WTC11 (cell line): ENCODE measurements at regions not wholly inside any gene's neighbourhood (a gene's known extent, or its start where the extent isn't known, plus 50 kb on each side); places are given as distances from the start of the nearest gene placed in this dataset.

Experiments
- ATAC-seq: fragments of 200-7000 bp; cut with Tn5 transposase; 2 replicates; pipeline ENCODE4 v1.10.0; 2021; ENCODE audit warnings: mild to moderate bottlenecking, moderate library complexity
- CTCF ChIA-PET: fragments of 300-600 bp; sonication (Branson Sonifier 250); formaldehyde crosslinking; loops from one replicate; lab custom pipeline; 2021; ENCODE audit warnings: antibody characterized with exemption; lab: Charles Lee
- POLR2A ChIA-PET: fragments of 350-600 bp; sonication (Branson Sonifier 250); formaldehyde crosslinking; loops from one replicate; lab custom pipeline; 2021; ENCODE audit warnings: antibody characterized with exemption; lab: Charles Lee
- DNase-seq: peaks from one replicate; pipeline ENCODE4 v3.0.0; 2021; ENCODE audit warnings: low spot score
- H3K27ac Mint-ChIP-seq: 2 replicates; pipeline ENCODE4 v1.8.0; 2021; ENCODE audit warnings: mixed read lengths
- H3K27me3 Mint-ChIP-seq: 2 replicates; pipeline ENCODE4 v1.8.0; 2021; ENCODE audit warnings: low read depth, mild to moderate bottlenecking, moderate library complexity, mixed read lengths
- H3K36me3 Mint-ChIP-seq: 2 replicates; pipeline ENCODE4 v1.8.0; 2021; ENCODE audit warnings: mixed read lengths
- H3K4me1 Mint-ChIP-seq: 2 replicates; pipeline ENCODE4 v1.8.0; 2022; ENCODE audit warnings: mixed read lengths
- H3K4me3 Mint-ChIP-seq: 2 replicates; pipeline ENCODE4 v1.8.0; 2021; ENCODE audit warnings: mild to moderate bottlenecking, moderate library complexity, mixed read lengths
- H3K9me3 Mint-ChIP-seq: 2 replicates; pipeline ENCODE4 v1.8.0; 2021; ENCODE audit warnings: mixed read lengths
- CDX4 ChIP-seq: fragments of 250-450 bp; sonication (Bioruptor Pico); IDR thresholded peaks from 2 replicates; pipeline ENCODE4 v1.9.0; 2021; ENCODE audit warnings: moderate library complexity, mild to moderate bottlenecking, inconsistent platforms, borderline replicate concordance
- CREM ChIP-seq: sonication (generic); formaldehyde crosslinking; IDR thresholded peaks from 2 replicates; pipeline ENCODE4 v1.8.1; 2022; ENCODE audit warnings: mild to moderate bottlenecking, missing genetic modification reagents, moderate library complexity
- FOXP1 ChIP-seq: sonication (generic); formaldehyde crosslinking; IDR thresholded peaks from 2 replicates; pipeline ENCODE4 v1.8.0; 2022; ENCODE audit warnings: missing genetic modification reagents, mild to moderate bottlenecking, moderate library complexity, borderline replicate concordance
- GRHL2 ChIP-seq: fragments of 250-450 bp; sonication (Bioruptor Pico); IDR thresholded peaks from 2 replicates; pipeline ENCODE4 v1.8.0; 2022; ENCODE audit warnings: mild to moderate bottlenecking, moderate library complexity; ENCODE audit not compliant: insufficient replicate concordance, severe bottlenecking
- MLX ChIP-seq: sonication (generic); formaldehyde crosslinking; IDR thresholded peaks from 2 replicates; pipeline ENCODE4 v1.8.1; 2023; ENCODE audit warnings: mild to moderate bottlenecking, missing genetic modification reagents, moderate library complexity
- NFATC4 ChIP-seq: fragments of 250-450 bp; sonication (Bioruptor Pico); IDR thresholded peaks from 2 replicates; pipeline ENCODE4 v1.9.0; 2021; ENCODE audit warnings: mild to moderate bottlenecking
- USF1 ChIP-seq: sonication (generic); formaldehyde crosslinking; IDR thresholded peaks from 2 replicates; pipeline ENCODE4 v1.8.0; 2022; ENCODE audit warnings: mild to moderate bottlenecking, missing genetic modification reagents
- ZNF138 ChIP-seq: sonication (generic); formaldehyde crosslinking; conservative IDR thresholded peaks from 2 replicates; pipeline ENCODE4 v1.8.1; 2022; ENCODE audit warnings: mild to moderate bottlenecking, moderate library complexity, missing genetic modification reagents
- ZNF232 ChIP-seq: sonication (generic); formaldehyde crosslinking; IDR thresholded peaks from 2 replicates; pipeline ENCODE4 v1.8.0; 2022; ENCODE audit warnings: mild to moderate bottlenecking, missing genetic modification reagents
- ZNF317 ChIP-seq: sonication (generic); formaldehyde crosslinking; IDR thresholded peaks from 2 replicates; pipeline ENCODE4 v1.8.1; 2023; ENCODE audit warnings: low read depth, mild to moderate bottlenecking, moderate library complexity, missing genetic modification reagents, borderline replicate concordance
- ZNF416 ChIP-seq: fragments of 250-450 bp; sonication (Bioruptor Pico); IDR thresholded peaks from 2 replicates; pipeline ENCODE4 v1.9.0; 2021; ENCODE audit warnings: mild to moderate bottlenecking, inconsistent platforms
- ZNF512 ChIP-seq: sonication (generic); formaldehyde crosslinking; IDR thresholded peaks from 2 replicates; pipeline ENCODE4 v1.8.1; 2022; ENCODE audit warnings: missing genetic modification reagents, borderline replicate concordance
- ZSCAN18 ChIP-seq: fragments of 250-450 bp; sonication (Bioruptor Pico); IDR thresholded peaks from 2 replicates; pipeline ENCODE4 v2.1.2; 2022; ENCODE audit warnings: mild to moderate bottlenecking, moderate library complexity
- TF ChIP-seq, protein P1 (sequence below): sonication (generic); formaldehyde crosslinking; IDR thresholded peaks from 2 replicates; pipeline ENCODE4 v1.8.1; 2023; ENCODE audit warnings: mild to moderate bottlenecking, missing genetic modification reagents, moderate library complexity
- TF ChIP-seq, protein P2 (sequence below): sonication (generic); formaldehyde crosslinking; conservative IDR thresholded peaks from 2 replicates; pipeline ENCODE4 v1.8.1; 2023; ENCODE audit warnings: mild to moderate bottlenecking, low read depth, missing genetic modification reagents, moderate library complexity
- TF ChIP-seq, protein P3 (sequence below): sonication (generic); formaldehyde crosslinking; IDR thresholded peaks from 2 replicates; pipeline ENCODE4 v1.8.0; 2023; ENCODE audit warnings: missing genetic modification reagents, mild to moderate bottlenecking, borderline replicate concordance
- TF ChIP-seq, protein P4 (sequence below): fragments of 250-450 bp; sonication (Bioruptor Pico); IDR thresholded peaks from 2 replicates; pipeline ENCODE4 v1.8.0; 2021; ENCODE audit warnings: mild to moderate bottlenecking

DNA sequence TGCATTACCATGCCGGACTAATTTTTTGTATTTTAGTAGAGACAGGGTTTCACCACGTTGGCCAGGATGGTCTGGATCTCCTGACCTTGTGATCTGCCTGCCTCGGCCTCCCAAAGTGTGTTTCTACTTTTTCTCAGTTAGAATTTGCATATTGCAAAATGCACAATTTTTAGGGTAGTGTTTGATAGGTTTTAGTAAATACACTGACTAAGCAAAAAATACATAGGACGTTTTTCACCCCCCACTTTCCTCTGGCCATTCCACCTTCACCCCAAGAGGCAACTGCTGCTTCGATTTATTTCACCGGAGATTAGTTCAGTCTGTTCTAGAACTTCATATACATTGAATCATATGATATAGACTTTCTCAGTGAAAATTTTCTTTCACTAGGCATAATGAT is 1269.1 kb downstream of the TBC1D22A start (continued):
- TF ChIP-seq, protein P1, sequence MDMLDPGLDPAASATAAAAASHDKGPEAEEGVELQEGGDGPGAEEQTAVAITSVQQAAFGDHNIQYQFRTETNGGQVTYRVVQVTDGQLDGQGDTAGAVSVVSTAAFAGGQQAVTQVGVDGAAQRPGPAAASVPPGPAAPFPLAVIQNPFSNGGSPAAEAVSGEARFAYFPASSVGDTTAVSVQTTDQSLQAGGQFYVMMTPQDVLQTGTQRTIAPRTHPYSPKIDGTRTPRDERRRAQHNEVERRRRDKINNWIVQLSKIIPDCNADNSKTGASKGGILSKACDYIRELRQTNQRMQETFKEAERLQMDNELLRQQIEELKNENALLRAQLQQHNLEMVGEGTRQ = no peak
- TF ChIP-seq MLX = no peak

DNA sequence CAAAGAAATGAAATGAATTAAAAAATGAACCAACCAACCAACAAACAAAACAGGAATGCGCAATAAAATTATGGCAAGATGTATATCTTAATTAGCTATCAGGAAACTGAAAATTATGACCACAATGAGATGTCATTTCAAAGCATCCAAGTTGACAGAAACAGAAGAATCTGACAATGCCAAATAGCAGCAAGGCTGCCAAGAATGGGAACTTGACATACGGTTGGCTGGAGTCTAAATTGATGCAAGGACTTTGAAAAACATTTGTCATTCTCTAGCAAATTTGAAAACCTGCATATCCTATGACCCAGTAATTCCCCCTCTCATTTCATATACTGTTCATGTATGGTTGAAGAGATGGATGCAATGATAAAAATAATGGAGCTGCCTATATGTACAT is 1262.6 kb downstream of the TBC1D22A start:
- no peak overlapping the region for H3K4me3 Mint-ChIP-seq
- CTCF ChIA-PET = no interaction called here
- no peak for ATAC-seq
- TF ChIP-seq ZSCAN18 (CRISPR knock-in tag) (no peak), ZNF512 (no peak), ZNF416 (no peak), NFATC4 (CRISPR knock-in tag) (no peak), CDX4 (CRISPR knock-in tag) (no peak), ZNF138 (CRISPR knock-in tag) (no peak), ZNF317 (CRISPR knock-in tag) (no peak), USF1 (CRISPR knock-in tag) (no peak), CREM (CRISPR knock-in tag) (no peak), FOXP1 (no peak), ZNF232 (CRISPR knock-in tag) (no peak), GRHL2 (CRISPR knock-in tag) (no peak)
- TF ChIP-seq, protein P2, sequence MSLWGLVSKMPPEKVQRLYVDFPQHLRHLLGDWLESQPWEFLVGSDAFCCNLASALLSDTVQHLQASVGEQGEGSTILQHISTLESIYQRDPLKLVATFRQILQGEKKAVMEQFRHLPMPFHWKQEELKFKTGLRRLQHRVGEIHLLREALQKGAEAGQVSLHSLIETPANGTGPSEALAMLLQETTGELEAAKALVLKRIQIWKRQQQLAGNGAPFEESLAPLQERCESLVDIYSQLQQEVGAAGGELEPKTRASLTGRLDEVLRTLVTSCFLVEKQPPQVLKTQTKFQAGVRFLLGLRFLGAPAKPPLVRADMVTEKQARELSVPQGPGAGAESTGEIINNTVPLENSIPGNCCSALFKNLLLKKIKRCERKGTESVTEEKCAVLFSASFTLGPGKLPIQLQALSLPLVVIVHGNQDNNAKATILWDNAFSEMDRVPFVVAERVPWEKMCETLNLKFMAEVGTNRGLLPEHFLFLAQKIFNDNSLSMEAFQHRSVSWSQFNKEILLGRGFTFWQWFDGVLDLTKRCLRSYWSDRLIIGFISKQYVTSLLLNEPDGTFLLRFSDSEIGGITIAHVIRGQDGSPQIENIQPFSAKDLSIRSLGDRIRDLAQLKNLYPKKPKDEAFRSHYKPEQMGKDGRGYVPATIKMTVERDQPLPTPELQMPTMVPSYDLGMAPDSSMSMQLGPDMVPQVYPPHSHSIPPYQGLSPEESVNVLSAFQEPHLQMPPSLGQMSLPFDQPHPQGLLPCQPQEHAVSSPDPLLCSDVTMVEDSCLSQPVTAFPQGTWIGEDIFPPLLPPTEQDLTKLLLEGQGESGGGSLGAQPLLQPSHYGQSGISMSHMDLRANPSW (CRISPR knock-in tag) = no peak
- TF ChIP-seq, protein P3, sequence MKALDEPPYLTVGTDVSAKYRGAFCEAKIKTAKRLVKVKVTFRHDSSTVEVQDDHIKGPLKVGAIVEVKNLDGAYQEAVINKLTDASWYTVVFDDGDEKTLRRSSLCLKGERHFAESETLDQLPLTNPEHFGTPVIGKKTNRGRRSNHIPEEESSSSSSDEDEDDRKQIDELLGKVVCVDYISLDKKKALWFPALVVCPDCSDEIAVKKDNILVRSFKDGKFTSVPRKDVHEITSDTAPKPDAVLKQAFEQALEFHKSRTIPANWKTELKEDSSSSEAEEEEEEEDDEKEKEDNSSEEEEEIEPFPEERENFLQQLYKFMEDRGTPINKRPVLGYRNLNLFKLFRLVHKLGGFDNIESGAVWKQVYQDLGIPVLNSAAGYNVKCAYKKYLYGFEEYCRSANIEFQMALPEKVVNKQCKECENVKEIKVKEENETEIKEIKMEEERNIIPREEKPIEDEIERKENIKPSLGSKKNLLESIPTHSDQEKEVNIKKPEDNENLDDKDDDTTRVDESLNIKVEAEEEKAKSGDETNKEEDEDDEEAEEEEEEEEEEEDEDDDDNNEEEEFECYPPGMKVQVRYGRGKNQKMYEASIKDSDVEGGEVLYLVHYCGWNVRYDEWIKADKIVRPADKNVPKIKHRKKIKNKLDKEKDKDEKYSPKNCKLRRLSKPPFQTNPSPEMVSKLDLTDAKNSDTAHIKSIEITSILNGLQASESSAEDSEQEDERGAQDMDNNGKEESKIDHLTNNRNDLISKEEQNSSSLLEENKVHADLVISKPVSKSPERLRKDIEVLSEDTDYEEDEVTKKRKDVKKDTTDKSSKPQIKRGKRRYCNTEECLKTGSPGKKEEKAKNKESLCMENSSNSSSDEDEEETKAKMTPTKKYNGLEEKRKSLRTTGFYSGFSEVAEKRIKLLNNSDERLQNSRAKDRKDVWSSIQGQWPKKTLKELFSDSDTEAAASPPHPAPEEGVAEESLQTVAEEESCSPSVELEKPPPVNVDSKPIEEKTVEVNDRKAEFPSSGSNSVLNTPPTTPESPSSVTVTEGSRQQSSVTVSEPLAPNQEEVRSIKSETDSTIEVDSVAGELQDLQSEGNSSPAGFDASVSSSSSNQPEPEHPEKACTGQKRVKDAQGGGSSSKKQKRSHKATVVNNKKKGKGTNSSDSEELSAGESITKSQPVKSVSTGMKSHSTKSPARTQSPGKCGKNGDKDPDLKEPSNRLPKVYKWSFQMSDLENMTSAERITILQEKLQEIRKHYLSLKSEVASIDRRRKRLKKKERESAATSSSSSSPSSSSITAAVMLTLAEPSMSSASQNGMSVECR (CRISPR knock-in tag) = no peak
- TF ChIP-seq, protein P4, sequence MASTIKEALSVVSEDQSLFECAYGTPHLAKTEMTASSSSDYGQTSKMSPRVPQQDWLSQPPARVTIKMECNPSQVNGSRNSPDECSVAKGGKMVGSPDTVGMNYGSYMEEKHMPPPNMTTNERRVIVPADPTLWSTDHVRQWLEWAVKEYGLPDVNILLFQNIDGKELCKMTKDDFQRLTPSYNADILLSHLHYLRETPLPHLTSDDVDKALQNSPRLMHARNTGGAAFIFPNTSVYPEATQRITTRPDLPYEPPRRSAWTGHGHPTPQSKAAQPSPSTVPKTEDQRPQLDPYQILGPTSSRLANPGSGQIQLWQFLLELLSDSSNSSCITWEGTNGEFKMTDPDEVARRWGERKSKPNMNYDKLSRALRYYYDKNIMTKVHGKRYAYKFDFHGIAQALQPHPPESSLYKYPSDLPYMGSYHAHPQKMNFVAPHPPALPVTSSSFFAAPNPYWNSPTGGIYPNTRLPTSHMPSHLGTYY (CRISPR knock-in tag) = no peak

More for the DNA sequence above, 1262.6 kb downstream of the TBC1D22A start:
- peaks cover 14% of the 10 kb centered on the region for H3K36me3 Mint-ChIP-seq
- POLR2A ChIA-PET = no interaction called here
- H3K9me3 Mint-ChIP-seq = peaks cover 14% of the 10 kb centered on the region
- H3K27ac Mint-ChIP-seq = no peak overlapping the region
- DNase-seq = no peak
- H3K27me3 Mint-ChIP-seq = peaks cover 5% of the 10 kb centered on the region
- H3K4me1 Mint-ChIP-seq = no peaks in the 10 kb centered on the region
